HUES6 (cell line): ENCODE measurements at regions not wholly inside any gene's neighbourhood (a gene's known extent, or its start where the extent isn't known, plus 50 kb on each side); places are given as distances from the start of the nearest gene placed in this dataset.

Experiments
- H3K27ac ChIP-seq: 2 replicates; pipeline ENCODE4 v1.7.0; 2013; ENCODE audit warnings: low read depth, mild to moderate bottlenecking, low read length, inconsistent platforms
- H3K27me3 ChIP-seq: 2 replicates; pipeline ENCODE4 v1.6.1; 2013; ENCODE audit warnings: low read length; ENCODE audit not compliant: control insufficient read depth, insufficient read depth
- H3K36me3 ChIP-seq: 2 replicates; pipeline ENCODE4 v1.6.1; 2013; ENCODE audit warnings: low read length; ENCODE audit not compliant: control insufficient read depth, insufficient read depth
- H3K4me1 ChIP-seq: 2 replicates; pipeline ENCODE4 v1.6.1; 2013; ENCODE audit warnings: low read length; ENCODE audit not compliant: control insufficient read depth, insufficient read depth
- H3K4me3 ChIP-seq: 2 replicates; pipeline ENCODE4 v1.5.1; 2013; ENCODE audit warnings: low read depth, low read length
- H3K9ac ChIP-seq: one replicate; pipeline ENCODE4 v1.6.1; 2013; ENCODE audit warnings: mild to moderate bottlenecking, low read length
- H3K9me3 ChIP-seq: 2 replicates; pipeline ENCODE4 v1.6.1; 2013; ENCODE audit warnings: low read depth, low read length; ENCODE audit not compliant: control insufficient read depth, insufficient read depth

DNA sequence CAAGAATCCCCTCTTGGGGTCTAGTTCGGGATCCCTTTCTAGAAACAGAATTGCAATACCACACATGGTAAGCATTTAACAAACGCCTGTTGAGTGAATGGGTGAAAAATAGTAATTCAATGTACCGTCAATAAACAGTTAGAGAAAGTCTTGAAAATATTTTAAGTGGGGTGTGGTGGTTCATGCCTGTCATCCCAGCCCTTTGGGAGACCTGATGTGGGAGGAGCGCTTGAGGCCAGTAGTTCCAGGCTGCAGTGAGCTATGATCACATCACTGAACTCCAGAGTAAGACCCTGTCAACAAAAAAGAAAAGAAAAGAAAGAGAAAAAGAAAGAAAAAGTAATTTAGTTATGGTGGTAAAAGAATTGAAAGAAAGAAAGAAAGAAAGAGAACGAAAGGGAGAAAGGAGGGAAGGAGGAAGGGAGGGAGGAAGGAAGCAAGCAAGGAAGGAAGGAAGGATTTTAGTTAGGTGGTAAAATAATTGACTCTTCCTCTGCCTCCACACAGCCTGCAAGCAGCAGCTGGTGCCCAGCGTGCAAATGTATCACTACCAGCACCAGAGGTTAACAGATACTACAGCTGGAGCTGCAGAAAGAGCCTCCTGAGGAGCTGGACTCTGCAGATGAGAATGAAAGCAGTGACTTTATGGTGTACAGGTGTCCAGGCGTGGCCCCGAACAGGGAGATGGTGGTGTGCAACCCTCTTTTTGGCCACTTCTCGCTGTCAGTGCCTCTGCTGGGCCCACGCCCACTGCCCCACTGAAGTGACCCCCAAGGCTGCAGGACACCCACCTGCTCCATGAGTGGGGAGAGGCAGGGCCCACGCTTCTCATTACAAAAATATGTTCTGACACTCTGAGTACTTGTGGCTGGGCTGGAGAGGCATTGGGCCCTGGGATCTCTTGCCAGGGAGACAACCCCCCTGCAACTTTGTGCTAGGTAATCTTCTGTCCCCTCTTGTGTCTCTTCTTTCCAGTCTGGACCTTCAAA lies 135.4 kb downstream of the BAMBI start:
- H3K9me3 ChIP-seq = no peaks in the 10 kb centered on the region
- no peaks in the 10 kb centered on the region for H3K36me3 ChIP-seq
- H3K27me3 ChIP-seq = no peaks in the 10 kb centered on the region
- H3K27ac ChIP-seq = no peak overlapping the region
- peaks cover 34% of the 10 kb centered on the region for H3K4me1 ChIP-seq
- H3K4me3 ChIP-seq = no peak overlapping the region
- H3K9ac ChIP-seq = no peak overlapping the region

DNA sequence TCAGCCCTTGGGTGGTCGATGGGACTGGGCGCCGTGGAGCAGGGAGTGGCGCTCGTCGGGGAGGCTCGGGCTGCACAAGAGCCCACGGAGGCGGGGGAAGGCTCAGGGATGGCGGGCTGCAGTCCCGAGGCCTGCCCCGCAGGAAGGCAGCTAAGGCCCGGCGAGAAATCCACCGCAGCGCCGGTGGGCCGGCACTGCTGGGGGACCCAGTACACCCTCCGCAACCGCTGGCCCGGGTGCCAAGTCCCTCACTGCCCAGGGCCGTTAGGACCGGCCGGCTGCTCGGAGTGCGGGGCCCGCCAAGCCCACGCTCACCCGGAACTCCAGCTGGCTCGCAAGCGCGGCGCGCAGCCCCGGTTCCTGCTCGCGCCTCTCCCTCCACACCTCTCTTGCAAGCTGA lies 138.4 kb downstream of the BAMBI start:
- no peaks in the 10 kb centered on the region for H3K27me3 ChIP-seq
- H3K9me3 ChIP-seq = no peaks in the 10 kb centered on the region
- no peak overlapping the region for H3K27ac ChIP-seq
- no peak overlapping the region for H3K9ac ChIP-seq
- no peaks in the 10 kb centered on the region for H3K36me3 ChIP-seq
- H3K4me3 ChIP-seq = no peak overlapping the region
- peaks cover 8% of the 10 kb centered on the region for H3K4me1 ChIP-seq

DNA sequence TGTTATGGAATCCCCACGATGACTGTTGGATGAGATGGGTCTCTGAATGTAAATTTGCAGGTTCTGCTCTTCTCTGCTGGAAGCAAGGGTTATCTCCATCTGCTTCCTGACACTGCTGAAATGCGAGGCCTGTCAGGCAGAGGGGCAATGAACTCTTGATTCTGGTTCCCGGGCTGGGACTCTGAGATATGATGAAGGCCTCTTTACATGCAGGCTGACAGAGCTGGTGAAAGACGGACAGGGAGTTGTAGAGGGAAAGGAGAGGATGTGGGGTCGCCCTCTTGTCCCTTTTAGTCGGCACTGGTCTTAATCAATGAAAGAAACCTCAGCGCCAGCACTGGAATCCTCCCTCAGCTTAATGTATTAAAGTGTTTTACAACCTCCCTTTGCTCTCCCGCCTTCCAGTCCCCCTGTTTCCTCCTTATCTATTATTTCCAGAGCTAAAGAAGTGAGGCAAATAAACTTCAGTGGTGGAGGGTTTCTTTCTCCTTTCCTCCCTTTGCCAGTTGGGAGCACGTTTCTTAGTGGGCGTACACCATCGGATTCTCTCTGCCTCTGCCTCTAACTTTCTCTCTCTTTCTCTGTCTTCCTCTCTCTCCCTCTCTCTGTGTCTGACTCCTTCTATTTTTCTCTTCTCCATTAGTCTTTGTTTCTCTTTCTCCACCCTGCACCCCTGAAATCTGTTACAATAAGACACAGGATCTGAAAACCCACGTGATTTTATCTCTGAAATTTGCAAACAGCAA lies 145.6 kb downstream of the BAMBI start:
- Histone ChIP-seq H3K27ac (no peak overlapping the region), H3K27me3 (no peaks in the 10 kb centered on the region), H3K4me3 (no peak overlapping the region), H3K9ac (no peak overlapping the region), H3K36me3 (no peaks in the 10 kb centered on the region), H3K9me3 (no peaks in the 10 kb centered on the region), H3K4me1 (peaks cover 18% of the 10 kb centered on the region; the same call in 1 of the 2 replicates)

DNA sequence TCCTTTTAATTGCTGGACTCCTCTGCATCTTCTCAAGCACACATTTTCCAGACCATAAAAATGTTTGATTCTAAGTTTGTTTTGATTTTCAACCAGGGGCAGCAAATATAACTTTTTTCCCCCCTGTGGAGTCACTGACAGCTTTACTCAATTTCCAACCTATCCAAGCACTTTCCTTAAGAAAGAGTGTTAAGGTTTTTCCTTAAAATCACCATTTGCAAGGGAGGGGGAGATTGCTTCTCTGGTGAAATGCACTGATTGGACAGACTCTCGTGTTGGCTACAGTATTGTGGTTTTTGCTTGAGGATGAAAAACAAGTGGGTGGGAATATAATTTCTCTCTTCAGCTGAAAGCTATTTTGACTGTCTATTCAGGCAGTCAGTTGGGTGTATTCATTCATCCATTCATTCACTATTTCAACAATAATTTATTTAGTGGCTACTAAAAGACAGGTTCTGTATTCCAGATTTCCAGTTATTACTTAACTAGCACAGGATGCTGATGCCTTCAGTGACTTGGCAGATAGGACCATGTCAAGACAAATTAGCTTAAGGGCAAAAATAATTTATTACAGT lies 146.3 kb downstream of the BAMBI start:
- Histone ChIP-seq H3K4me3 (no peak overlapping the region), H3K27me3 (no peaks in the 10 kb centered on the region), H3K4me1 (peaks cover 18% of the 10 kb centered on the region; the same call in 1 of the 2 replicates), H3K9ac (no peak overlapping the region), H3K9me3 (no peaks in the 10 kb centered on the region), H3K36me3 (no peaks in the 10 kb centered on the region), H3K27ac (no peak overlapping the region)

DNA sequence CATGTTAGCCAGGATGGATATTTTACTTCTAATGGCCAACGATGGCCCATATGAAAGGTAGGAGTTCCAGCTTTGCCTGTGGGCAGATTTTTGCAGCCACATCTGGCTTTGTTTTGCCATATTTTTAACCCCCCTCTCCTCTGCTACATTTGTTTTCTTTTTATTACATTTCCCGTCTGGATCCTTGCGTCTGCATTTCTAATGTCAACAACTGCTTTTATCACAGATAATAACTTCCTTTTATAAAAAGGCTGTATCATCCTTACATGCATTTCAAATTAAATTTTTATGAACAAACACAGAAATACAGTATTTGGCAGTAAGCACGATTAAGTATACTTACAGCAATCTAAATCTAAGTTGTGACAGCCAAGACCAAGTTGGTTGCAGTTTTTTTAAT lies 156.0 kb downstream of the BAMBI start:
- no peak overlapping the region for H3K4me3 ChIP-seq
- no peaks in the 10 kb centered on the region for H3K36me3 ChIP-seq
- H3K9me3 ChIP-seq = no peaks in the 10 kb centered on the region
- H3K27ac ChIP-seq = no peak overlapping the region
- H3K9ac ChIP-seq = no peak overlapping the region
- H3K4me1 ChIP-seq = no peaks in the 10 kb centered on the region
- H3K27me3 ChIP-seq = no peaks in the 10 kb centered on the region

DNA sequence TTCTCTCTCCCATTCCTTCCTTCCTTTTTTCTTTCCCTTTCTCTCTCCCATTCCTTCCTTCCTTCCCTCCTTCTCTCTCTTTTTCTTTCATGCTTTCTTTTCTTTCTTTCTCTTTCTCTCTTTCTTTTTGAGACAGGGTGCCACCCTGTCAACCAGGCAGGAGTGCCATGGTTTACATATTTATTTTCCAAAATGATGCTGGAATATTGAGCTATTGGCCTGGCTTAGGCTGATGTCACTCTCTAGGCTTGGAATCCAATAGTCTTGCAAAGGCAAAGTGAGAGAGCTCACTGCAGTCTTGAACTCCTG lies 159.1 kb downstream of the BAMBI start:
- H3K4me3 ChIP-seq = no peak overlapping the region
- no peak overlapping the region for H3K9ac ChIP-seq
- no peaks in the 10 kb centered on the region for H3K4me1 ChIP-seq
- no peaks in the 10 kb centered on the region for H3K9me3 ChIP-seq
- no peaks in the 10 kb centered on the region for H3K36me3 ChIP-seq
- H3K27ac ChIP-seq = no peak overlapping the region
- no peaks in the 10 kb centered on the region for H3K27me3 ChIP-seq

DNA sequence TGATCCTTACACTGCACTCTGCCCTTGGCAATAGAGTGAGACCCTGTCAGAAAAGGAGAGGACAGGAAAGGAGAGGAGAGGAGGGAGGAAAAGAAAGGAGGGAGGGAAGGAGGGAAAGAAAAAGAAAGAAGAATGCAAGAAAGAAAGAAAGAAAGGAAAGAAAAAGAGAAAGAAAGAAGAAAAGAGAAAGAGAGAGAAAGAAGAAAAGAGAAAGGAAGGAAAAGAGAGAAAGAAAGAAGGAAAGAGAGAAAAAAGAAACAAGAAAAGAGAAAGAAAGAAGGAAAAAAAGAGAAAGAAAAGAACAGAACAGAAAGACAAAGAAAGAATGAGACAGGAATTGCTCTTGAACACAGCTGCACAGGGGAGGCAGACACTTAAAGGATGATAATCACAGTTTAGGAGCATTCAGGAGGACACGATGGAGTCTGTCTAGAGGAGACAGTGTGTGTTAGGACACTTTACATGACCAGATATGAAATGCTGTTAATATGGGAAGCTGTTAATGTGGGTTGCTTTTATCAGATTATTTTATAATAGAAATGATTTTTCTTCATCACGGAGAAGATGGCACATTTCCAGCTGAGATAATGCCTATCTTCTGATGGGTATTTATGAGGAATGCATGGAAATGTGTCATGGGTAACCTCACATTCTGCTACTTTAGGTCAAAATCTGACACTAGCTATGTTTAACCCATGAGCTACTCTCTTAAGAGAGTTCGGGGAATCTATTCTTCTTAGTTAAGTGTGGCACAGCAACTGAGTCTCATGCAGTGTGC lies 160.5 kb downstream of the BAMBI start:
- no peak overlapping the region for H3K9ac ChIP-seq
- H3K9me3 ChIP-seq = no peaks in the 10 kb centered on the region
- no peaks in the 10 kb centered on the region for H3K4me1 ChIP-seq
- H3K27ac ChIP-seq = no peak overlapping the region
- no peak overlapping the region for H3K4me3 ChIP-seq
- H3K27me3 ChIP-seq = no peaks in the 10 kb centered on the region
- H3K36me3 ChIP-seq = no peaks in the 10 kb centered on the region

DNA sequence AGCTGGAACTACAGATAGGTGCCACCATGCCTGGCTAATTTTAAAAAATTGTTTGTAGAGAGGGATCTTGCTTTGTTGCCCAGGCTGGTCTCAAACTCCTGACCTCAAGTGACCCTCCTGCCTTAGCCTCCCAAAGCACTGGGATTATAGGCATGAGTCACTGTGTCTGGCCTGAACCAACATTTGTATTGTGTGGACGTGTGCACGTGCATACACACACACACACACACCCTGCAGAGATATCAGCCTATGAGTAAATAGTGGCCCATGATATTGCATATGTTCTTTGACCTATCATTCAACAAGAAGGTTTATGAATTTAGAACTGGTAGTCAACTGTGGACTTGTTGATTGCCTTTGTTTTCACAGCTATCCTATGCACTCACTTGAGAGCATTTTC lies 161.6 kb downstream of the BAMBI start:
- H3K9ac ChIP-seq = no peak overlapping the region
- no peaks in the 10 kb centered on the region for H3K36me3 ChIP-seq
- no peaks in the 10 kb centered on the region for H3K27me3 ChIP-seq
- no peaks in the 10 kb centered on the region; the same call in 1 of the 2 replicates for H3K9me3 ChIP-seq
- H3K4me1 ChIP-seq = no peaks in the 10 kb centered on the region
- H3K4me3 ChIP-seq = no peak overlapping the region
- no peak overlapping the region for H3K27ac ChIP-seq

DNA sequence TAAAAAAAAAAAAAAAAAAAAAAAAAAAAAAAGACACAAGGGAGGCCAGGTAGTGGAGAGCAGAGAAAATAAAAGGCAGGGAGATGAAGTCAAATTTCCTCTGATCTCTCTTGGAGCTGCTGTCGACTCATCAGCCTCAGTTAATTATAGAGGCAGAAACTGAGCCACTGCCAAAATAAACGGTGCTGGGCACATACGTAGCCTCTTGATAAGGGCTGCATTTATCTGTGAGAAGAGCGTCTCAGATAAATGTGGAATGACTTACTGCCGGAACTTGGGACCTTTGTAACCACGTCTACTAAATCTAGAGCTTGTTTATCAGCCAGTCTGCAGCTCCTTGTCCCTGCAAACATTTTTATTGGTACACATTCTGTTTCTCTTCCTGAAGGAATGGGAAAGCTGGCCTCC lies 162.3 kb downstream of the BAMBI start:
- Histone ChIP-seq H3K9ac (no peak overlapping the region), H3K27ac (no peak overlapping the region), H3K4me1 (no peaks in the 10 kb centered on the region)

DNA sequence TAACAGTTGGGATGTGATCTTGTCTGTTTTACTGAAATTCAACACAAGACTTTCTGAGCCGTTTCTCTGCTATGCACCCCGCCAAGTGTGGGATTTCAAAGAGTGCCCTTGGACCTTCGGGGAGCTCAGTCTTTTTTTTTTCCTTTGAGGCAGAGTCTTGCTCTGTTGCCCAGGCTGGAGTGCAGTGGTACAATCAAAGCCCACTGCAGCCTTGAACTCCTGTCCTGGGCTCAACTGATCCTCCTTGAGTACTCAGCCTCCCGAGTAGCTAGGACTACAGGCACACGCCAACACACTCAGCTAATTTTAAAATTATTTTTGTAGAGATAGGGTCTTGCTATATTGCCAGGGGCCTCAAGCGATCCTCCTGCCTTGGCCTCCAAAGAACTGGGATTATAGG lies 162.9 kb downstream of the BAMBI start:
- Histone ChIP-seq H3K9me3 (peaks cover 12% of the 10 kb centered on the region), H3K27ac (no peak overlapping the region), H3K36me3 (no peaks in the 10 kb centered on the region), H3K27me3 (no peaks in the 10 kb centered on the region), H3K4me1 (no peaks in the 10 kb centered on the region), H3K9ac (no peak overlapping the region), H3K4me3 (no peak overlapping the region)

More for the DNA sequence above, 162.3 kb downstream of the BAMBI start:
- Histone ChIP-seq H3K27me3 (no peaks in the 10 kb centered on the region), H3K4me3 (no peak overlapping the region), H3K9me3 (peaks cover 7% of the 10 kb centered on the region), H3K36me3 (no peaks in the 10 kb centered on the region)
